HG03045 (cell line): ENCODE measurements at regions not wholly inside any gene's neighbourhood (a gene's known extent, or its start where the extent isn't known, plus 50 kb on each side); places are given as distances from the start of the nearest gene placed in this dataset.
"Not testable (repeated sequence)": the region's sequence is repeated elsewhere in the genome, so short reads cannot be mapped to it uniquely, and the experiment has no call there.

Experiments
- ATAC-seq: cut with Tn5 transposase; IDR thresholded peaks from one replicate; pipeline ENCODE4 v1.9.1; 2021; ENCODE audit warnings: mild to moderate bottlenecking, moderate library complexity; ENCODE audit not compliant: unreplicated experiment

DNA sequence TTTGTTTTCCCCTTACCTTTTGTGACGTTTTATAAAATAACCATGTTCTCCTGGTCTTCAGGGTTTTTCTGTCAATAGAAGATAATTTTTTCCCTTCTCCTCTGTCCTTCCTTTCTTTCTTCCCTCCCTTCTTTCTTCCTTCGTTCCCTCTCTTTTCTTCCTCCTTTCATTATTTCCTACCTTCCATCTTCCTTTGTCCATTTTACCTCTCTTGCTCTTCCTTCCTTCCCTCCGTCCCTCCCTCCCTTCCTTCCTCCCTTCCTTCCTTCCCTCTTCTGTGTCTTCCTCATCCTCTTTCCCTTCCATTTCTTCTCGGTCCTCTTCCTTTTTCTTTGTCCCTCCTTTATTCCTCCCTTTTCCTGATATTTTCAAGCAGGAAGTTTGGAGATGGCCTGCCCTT, 128.2 kb downstream of the TEX36 start:
- ATAC-seq = no peak

- ATAC-seq = no peak
Measured at GRCh38 chr10:125554016-125554703, 128.8 kb downstream of the TEX36 start.

DNA sequence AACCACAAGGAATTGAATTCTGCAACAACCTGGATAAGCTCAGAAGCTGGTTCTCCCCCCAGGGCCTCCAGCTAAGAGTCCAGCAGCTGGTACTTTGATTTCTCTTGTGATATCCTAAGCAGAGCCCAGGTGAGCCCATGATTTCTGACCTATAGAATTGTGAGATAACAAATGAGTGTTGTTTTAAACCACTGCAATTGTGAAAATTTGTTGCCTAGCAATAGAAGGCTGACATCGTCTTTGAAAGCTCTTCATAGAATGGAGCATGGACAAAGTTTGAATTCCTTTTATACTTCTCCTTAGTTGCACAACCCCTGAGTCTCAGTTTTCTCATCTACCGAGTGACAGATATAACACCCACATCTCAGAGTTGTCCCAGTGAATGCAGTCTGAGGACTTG, 129.9 kb downstream of the TEX36 start:
- ATAC-seq = no peak

DNA sequence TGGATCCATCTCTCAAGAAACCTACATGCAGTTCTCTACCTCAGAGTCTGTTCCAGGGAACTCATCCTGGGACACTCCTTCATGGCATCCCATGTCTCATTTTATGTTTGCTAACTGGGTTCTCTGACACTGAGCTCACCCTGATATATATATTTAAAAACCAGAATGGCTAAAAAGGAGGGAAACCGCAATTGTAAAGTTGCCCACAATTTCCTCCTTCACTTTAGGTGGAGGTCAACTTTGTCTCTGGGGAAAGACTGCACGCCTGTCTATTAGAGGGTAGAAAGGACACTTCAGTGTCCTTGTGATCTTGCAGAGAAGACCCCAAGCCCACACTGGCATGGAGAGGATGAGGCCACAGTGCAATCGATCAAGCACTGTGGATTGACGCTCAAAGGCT, 131.7 kb downstream of the TEX36 start:
- ATAC-seq = no peak

- ATAC-seq = no peak
Measured at GRCh38 chr10:125550362-125550761, 132.6 kb downstream of the TEX36 start.

GRCh38 chr10:125549653-125550052, 133.3 kb downstream of the TEX36 start:
- no peak for ATAC-seq

DNA sequence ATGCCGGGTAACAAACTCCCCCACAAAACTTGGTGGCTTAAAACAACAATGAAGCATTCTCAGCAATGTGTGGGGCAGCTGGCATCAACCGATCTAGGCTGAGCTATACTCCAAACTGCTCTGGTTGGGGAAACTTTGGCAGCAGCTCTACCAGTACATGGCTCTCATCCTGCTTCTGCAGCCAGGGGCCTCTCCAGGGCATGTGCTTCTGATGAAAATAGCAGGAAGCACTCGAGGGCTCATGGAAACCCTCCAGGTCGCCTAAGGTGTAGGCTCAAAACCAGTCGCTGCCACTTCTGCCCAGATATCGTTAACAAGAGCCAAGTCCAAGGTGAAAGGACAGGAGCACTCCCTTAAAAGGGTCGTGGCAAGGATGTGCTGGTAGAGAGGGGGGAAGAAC, 134.1 kb downstream of the TEX36 start:
- no peak for ATAC-seq

DNA sequence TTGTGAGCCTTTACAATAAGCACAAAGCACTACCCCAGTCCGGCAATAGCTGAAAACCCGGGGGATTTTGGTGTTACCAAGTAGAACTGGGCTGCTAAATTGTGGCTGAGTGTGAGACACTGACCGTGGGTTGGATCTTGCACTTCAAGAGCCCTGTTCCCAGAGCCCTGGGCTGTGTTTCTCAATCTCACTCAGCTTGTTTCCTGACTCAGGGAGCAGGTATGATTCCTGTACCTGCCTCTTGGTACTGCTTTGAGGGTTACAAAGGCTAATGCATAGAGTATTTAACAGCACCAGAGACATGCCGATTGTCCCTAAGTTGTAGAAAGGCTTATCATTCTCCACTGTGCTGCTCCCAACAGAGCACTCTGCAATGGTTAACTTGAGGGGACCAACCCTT, 134.6 kb downstream of the TEX36 start:
- no peak for ATAC-seq

DNA sequence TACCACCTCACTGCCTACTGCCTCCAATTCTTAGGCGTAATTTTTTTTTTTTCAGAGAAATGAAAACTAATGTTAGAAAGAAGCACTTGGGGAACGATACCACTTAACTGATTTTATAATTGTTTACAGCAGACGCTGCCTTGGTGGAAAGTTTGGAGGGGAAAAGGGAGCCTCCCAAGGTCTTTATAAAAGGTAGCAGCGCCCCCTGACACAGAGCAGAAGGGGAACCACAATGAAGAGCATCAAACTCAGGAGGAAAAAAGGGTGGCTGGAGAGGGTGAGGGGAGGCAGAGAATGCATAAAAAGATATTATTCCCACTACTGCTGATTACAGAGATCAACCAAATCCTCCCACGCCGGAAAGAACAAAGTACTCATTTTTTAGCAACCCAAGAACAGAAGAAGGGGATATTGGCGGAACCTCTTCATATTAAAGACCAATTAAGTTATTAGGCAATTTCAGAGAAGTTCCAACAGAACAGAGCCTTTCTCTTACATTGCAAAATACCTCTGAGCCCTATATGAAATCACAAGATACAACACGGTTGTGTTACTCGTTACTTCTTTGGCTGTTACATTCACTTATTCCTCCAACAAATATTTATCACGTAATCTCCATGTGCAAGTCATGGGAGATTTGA, 135.8 kb downstream of the TEX36 start:
- no peak for ATAC-seq

DNA sequence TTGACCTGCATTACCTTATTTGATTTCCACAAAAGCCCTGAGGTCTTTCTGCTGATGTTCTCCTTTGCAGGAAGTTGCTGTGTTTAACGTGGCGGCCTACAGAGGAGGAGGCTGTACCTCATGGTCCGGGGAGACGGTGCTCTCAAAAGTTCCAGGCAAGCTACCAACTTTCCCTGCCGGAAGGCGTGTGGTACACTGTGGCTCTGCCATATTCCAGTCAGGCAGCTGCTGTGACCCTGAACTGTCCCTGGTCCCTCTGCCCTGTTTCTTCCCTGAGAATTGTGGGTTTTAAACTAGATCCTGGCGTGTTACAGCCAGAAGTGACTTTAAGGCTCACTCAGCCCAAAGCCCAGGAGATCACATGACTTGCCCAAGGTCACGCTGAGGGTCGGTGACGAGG, 139.2 kb downstream of the TEX36 start:
- ATAC-seq = no peak

DNA sequence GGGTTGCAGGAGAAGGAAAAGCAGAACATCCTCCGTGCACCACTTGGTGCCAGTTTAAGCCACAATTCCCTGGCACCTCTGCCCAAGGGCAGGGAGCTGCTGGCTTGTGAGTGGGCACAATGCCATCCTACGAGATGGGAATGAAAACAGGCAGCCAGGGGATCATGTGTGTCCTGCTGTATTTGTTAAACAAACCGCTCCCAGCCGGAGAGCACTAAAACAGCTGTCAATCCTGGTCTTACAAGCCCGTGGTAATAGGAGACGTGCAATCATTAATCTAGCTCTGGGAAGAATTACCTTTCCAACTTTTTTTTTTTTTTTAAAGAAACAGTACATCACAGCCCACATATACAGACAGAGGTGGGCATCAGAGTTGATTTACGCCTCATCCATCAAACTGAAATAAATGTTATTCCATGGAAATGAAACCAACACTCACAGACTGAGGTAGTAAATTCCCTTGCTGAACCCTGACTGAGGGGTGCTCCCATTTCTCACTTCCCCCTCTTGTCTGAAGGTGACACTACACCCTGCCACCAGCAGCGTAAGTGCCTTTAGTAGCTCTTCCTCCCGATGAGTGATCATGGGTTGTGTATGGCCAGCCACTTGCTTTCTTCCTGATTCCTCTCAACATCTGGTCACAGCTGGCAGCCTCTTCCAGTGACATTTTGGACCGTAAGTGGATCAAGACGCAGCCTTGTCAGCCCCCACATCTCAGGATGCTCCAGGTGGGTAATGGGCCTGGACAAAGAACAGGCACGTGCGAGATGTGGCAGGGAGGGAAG, 143.8 kb downstream of the TEX36 start:
- no peak for ATAC-seq

- no peak for ATAC-seq
Measured at GRCh38 chr10:125536236-125536635, 146.7 kb downstream of the TEX36 start.

DNA sequence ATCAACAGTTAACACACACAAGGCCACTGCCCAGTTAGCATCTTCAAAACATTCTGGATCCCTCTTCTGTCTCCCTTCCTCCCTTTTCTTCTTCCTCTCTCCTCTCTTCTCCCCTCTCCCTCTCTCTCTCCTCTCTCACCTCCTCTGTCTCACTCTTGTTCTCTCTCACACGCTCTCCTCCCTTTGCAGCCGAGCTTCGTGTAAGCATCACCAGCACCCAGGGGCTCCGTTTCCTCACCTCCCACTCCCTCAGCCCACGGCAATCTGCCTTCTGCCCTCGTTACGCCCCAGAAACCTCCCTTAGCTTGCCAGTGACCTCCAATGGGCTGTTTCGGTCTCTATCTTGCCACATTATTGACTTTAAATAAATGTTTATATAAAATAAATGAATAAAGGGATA, 147.4 kb downstream of the TEX36 start:
- no peak for ATAC-seq

- ATAC-seq = no peak
Measured at GRCh38 chr10:125534515-125534914, 148.4 kb downstream of the TEX36 start.

DNA sequence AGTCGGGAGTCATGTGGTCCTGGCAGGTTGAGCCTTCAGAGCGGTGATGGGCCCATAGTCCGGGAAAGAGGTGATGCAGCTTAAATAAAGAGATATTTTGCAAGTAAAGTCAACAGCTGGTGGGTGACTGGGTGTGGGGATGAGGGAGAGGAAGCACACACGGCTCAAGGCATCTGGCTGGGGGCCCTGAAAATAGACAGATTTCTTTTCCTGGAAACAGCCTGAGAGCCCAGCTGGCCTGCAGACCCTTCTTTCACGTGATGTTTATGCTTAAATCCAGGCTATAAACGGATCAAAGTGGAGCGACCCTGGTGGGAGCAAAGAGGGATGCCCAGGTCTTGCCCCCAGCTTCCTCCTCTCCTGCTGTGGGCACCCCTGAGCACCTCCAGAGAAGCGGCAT, 149.1 kb downstream of the TEX36 start:
- no peak for ATAC-seq

GRCh38 chr10:125531465-125531864, 151.5 kb downstream of the TEX36 start:
- no peak for ATAC-seq

GRCh38 chr10:125523347-125523746, 159.6 kb downstream of the TEX36 start:
- no peak for ATAC-seq

DNA sequence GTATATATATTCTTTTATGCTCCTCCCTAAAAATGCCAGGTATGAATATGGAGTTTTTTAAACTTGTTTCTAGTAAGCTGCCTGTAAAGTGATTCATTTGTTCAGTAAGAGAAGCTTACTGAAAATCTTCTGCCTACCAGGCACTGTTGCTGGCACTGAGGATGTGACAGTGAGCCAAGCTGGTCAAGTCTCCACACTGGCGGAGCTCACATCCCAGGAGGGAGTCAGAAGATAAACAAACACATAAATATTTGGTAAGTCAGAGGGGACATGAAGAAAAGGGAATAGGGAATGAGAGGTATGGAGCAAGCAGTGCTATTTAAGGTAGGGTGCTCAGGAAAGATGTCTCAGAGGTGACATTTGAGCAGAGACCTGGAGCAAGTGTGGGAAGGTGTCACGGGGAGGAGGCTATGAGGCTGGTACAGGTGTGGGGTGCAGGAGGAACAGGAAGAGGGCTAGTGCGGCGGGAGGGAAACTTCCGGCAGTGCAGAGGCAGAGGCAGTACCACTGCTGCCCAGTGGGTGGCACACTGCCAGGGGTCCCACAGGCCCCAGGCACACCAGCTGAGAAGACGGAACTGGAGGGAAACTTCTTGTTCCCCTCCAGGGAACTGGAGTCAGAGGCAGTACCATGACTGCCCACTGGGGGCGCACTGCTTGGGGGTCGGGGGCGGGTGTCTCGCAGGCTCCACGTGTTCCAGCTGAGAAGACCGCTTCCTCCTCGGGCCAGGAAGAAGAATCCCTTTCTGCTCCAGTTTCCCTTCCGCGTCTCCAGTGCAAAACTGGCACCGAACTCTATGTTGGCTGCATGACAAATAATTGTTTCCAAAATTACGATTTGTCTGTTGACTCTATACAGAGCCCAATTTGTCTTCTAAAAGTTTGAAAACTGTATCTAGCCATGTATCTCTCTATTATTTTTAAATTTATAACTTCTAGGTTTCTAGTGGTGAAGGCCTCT, 161.0 kb downstream of the TEX36 start:
- ATAC-seq = no peak

DNA sequence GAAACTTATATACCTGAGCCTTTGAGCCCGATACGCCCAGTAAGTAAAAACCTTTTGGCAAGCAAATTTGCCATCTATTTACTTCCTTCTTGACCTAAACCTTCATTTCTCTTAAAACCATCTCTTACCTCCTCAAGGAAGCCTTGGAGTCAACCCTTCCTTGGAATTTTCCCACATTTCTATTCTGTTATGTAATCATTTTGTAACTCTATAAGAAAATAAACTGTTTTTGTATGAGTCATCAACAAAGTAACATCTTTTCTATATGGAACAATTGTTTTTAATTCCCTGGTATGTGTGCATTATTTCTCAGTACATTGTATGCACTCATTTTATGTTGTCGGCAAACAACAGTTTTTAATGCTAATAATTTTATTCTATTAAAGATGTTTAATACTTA, 162.0 kb downstream of the TEX36 start:
- no peak for ATAC-seq

DNA sequence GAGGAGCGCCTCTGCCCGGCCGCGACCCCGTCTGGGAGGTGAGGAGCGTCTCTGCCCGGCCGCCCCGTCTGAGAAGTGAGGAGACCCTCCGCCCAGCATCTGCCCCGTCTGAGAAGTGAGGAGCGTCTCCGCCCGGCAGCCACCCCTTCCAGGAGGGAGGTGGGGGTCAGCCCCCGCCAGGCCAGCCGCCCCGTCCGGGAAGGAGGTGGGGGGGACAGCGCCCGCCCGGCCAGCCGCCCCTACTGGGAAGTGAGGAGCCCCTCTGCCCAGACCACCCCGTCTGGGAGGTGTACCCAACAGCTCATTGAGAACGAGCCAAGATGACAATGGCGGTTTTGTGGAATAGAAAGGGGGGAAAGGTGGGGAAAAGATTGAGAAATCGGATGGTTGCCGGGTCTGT, 164.6 kb downstream of the TEX36 start:
- not testable (repeated sequence) for ATAC-seq

GRCh38 chr10:125515571-125515970, 167.4 kb downstream of the TEX36 start:
- ATAC-seq = no peak
